GM12878 (cell line): ENCODE measurements at regions not wholly inside any gene's neighbourhood (a gene's known extent, or its start where the extent isn't known, plus 50 kb on each side); places are given as distances from the start of the nearest gene placed in this dataset.

Experiments
- ATAC-seq: fragments of 200-7000 bp; cut with Tn5 transposase; 3 replicates; pipeline ENCODE4 v1.9.1; 2020; ENCODE audit warnings: mild to moderate bottlenecking, moderate library complexity
- BruUV-seq: library from RNA; stranded (reverse); fragments of 400-500 nt; replicated peaks from 2 replicates; lab custom pipeline; 2021; lab: Mats Ljungman, UMichigan
- CTCF ChIA-PET: fragments of 300-600 bp; sonication (Branson Sonifier 250); formaldehyde crosslinking; extraction: SDS; loops from one replicate; lab custom pipeline; 2021; ENCODE audit warnings: inconsistent platforms; lab: Yijun Ruan, JAX
- POLR2A ChIA-PET: fragments of 350-600 bp; formaldehyde crosslinking; extraction: SDS; loops from one replicate; lab custom pipeline; 2021; ENCODE audit warnings: inconsistent platforms; lab: Charles Lee
- RAD21 ChIA-PET: fragments of 300-600 bp; sonication (Branson Sonifier 250); formaldehyde crosslinking; loops from one replicate; lab custom pipeline; 2023; ENCODE audit warnings: antibody characterized with exemption; ENCODE audit not compliant: unreplicated experiment; lab: Charles Lee
- SMC1A ChIA-PET: fragments of 300-600 bp; sonication (Branson Sonifier 250); formaldehyde crosslinking; loops from one replicate; lab custom pipeline; 2023; ENCODE audit not compliant: unreplicated experiment, uncharacterized antibody; lab: Charles Lee
- DNase-seq: peaks from one replicate; pipeline ENCODE4 v3.0.0-alpha.2; 2011; ENCODE audit warnings: low read depth, low spot score
- FAIRE-seq: peaks from 3 replicates; lab custom pipeline; 2011; peaks lifted over from hg19 to GRCh38; lab: Jason Lieb, UNC
- H2AFZ ChIP-seq: 2 replicates; pipeline ENCODE4 v1.6.0; 2011; ENCODE audit warnings: low read depth, low read length, control low read depth; ENCODE audit not compliant: control insufficient read depth
- H3K27ac ChIP-seq: 2 replicates; pipeline ENCODE4 v1.5.1; 2011; ENCODE audit warnings: control low read depth; ENCODE audit not compliant: control insufficient read depth, insufficient read depth
- H3K27me3 ChIP-seq, 2 experiments: replicated peaks in 1 of 2; 2 replicates each; pipeline versions ENCODE4 v1.6.0 to v1.6.1; 2011; ENCODE audit warnings: low read length in 1 of 2; ENCODE audit not compliant: control insufficient read depth in 2 of 2, insufficient read depth in 2 of 2
- H3K36me3 ChIP-seq, 2 experiments: 2 replicates each; pipeline ENCODE4 v1.5.1; 2011; ENCODE audit warnings: low read length in 1 of 2; ENCODE audit not compliant: control insufficient read depth in 2 of 2, insufficient read depth in 2 of 2
- H3K4me1 ChIP-seq: 2 replicates; pipeline ENCODE4 v1.6.1; 2011; ENCODE audit warnings: mild to moderate bottlenecking, low read length, moderate library complexity, mixed read lengths; ENCODE audit not compliant: control insufficient read depth, insufficient read depth
- H3K4me2 ChIP-seq: 2 replicates; pipeline ENCODE4 v1.6.0; 2011; ENCODE audit warnings: control low read depth; ENCODE audit not compliant: control insufficient read depth, insufficient read depth
- H3K4me3 ChIP-seq: fragments of 200-600 bp; sonication (generic); 2 replicates; pipeline ENCODE4 v1.5.1; 2016
- H3K79me2 ChIP-seq: 2 replicates; pipeline ENCODE4 v1.6.0; 2011; ENCODE audit warnings: low read length; ENCODE audit not compliant: control insufficient read depth, insufficient read depth
- H3K9ac ChIP-seq: 2 replicates; pipeline ENCODE4 v1.8.0; 2011; ENCODE audit warnings: low read length, control low read depth, mixed read lengths; ENCODE audit not compliant: control insufficient read depth, insufficient read depth
- H3K9me3 ChIP-seq: replicated peaks from 3 replicates; pipeline ENCODE4 v1.5.1; 2011; ENCODE audit warnings: mild to moderate bottlenecking, low read length; ENCODE audit not compliant: control insufficient read depth, insufficient read depth
- H4K20me1 ChIP-seq: 2 replicates; pipeline ENCODE4 v1.6.0; 2011; ENCODE audit not compliant: control insufficient read depth, insufficient read depth
- ASH2L ChIP-seq: fragments of 300-600, 200-600 bp; sonication (generic); IDR thresholded peaks from 2 replicates; pipeline ENCODE4 v1.6.1; 2017; ENCODE audit warnings: low read depth, mild to moderate bottlenecking, borderline replicate concordance
- CBX3 ChIP-seq: fragments of 200-600 bp; sonication (generic); IDR thresholded peaks from 2 replicates; pipeline ENCODE4 v1.6.1; 2016; ENCODE audit warnings: low read depth, borderline replicate concordance
- ZBTB4 ChIP-seq: fragments of 450-650 bp; formaldehyde crosslinking; IDR thresholded peaks from 2 replicates; pipeline ENCODE4 v1.4.0; 2022; ENCODE audit warnings: mild to moderate bottlenecking, moderate library complexity
- ZNF274 ChIP-seq: IDR thresholded peaks from one replicate; pipeline ENCODE4 v1.8.0; 2011; ENCODE audit not compliant: insufficient read length, insufficient read depth
- WGBS: methylation state at CpG from one replicate; pipeline ENCODE4 v1.1.6; 2016; ENCODE audit warnings: low lambda C conversion rate; ENCODE audit not compliant: insufficient replicate concordance, insufficient coverage; ENCODE audit errors: missing lambda C conversion rate; 5-methylcytosine and 5-hydroxymethylcytosine counted together
- in situ Hi-C: fragments of 300-500 bp; cut with MboI; formaldehyde crosslinking; loops from 9 replicates; pipeline ENCODE4 v1.14.3; 2018; ENCODE audit warnings: mixed read lengths
- intact Hi-C: fragments of 100-400 bp; cut with micrococcal nuclease; formaldehyde crosslinking; loops from one replicate; pipeline ENCODE4 v1.14.2; 2022; ENCODE audit not compliant: unreplicated experiment
- TF ChIP-seq, protein P1 (sequence below): IDR thresholded peaks from 2 replicates; pipeline ENCODE4 v1.6.1; 2012; ENCODE audit warnings: low read depth, low read length, improper control_type of control experiment

DNA sequence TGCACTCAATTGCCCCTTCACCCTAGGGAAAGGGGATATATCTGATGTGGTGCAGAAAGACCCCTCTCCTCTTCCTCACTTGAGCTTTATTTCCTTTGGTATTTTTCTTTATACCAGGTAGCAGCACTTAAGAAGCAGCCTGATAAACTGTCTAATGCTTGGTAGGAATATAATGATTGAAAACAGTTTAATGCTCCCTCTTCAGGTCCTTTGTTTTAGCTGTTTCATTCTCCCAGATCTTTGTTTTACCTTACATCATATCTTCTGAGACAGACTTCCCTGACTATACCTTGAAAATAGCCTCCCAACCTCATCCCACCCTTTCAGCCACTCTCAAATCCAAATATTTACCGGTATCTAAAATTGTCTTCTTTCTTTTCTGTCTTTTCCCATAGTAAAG lies 87.9 kb downstream of the NUDT12 start:
- BruUV-seq = no TSS peak
- H3K4me1 ChIP-seq = no peaks in the 10 kb centered on the region
- CTCF ChIA-PET = interaction anchor here (0.7 to 4.3 kb wide), 27 partner anchors 9 to 953 kb away, joined by 3 to 77 read pairs (median 4); partner anchors contain the start of gene MACIR
- no peaks in the 10 kb centered on the region for H3K9me3 ChIP-seq
- in situ Hi-C loops = loop anchor here (5.0 kb wide), 1 partner anchor 242 kb away; no protein-coding TSS in a partner anchor
- H3K4me2 ChIP-seq = no peak overlapping the region
- ATAC-seq (no peak), FAIRE-seq (no peak), DNase-seq (no peak)
- RAD21 ChIA-PET = interaction anchor here (0.8 to 2.6 kb wide), 7 partner anchors 10 to 912 kb away, joined by 3 to 27 read pairs (median 5); partner anchors contain the start of gene MACIR
- no peak overlapping the region for H3K4me3 ChIP-seq
- H4K20me1 ChIP-seq = no peaks in the 10 kb centered on the region
- no peaks in the 10 kb centered on the region for H3K79me2 ChIP-seq
- TF ChIP-seq ZNF274 (no peak), ASH2L (no peak), ZBTB4 (no peak), CBX3 (no peak)
- TF ChIP-seq, protein P1, sequence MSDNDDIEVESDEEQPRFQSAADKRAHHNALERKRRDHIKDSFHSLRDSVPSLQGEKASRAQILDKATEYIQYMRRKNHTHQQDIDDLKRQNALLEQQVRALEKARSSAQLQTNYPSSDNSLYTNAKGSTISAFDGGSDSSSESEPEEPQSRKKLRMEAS = no peak
- WGBS = 38% methylated on average over 1 of the region's 1 CpG
- no peaks in the 10 kb centered on the region for H3K36me3 ChIP-seq
- no peaks in the 10 kb centered on the region; a peak in 1 of 4 replicates for H3K27me3 ChIP-seq
- H3K9ac ChIP-seq = no peak overlapping the region
- POLR2A ChIA-PET = interaction anchor here (1.2 kb wide), 1 partner anchor 218 kb away, joined by 3 read pairs; no protein-coding TSS in a partner anchor
- intact Hi-C loops = loop anchor here (1.0 to 10.0 kb wide), 5 partner anchors 218 to 1600 kb away; no protein-coding TSS in a partner anchor
- SMC1A ChIA-PET = interaction anchor here (0.6 to 2.5 kb wide), 14 partner anchors 9 to 1371 kb away, joined by 3 to 34 read pairs (median 4); partner anchors contain the start of gene MACIR
- no peak overlapping the region for H2AFZ ChIP-seq
- H3K27ac ChIP-seq = no peak overlapping the region
